ENCODE measurements at regions not wholly inside any gene's neighbourhood (a gene's known extent, or its start where the extent isn't known, plus 50 kb on each side); places are given as distances from the start of the nearest gene placed in this dataset.

- no peaks in the 10 kb centered on the region for H3K79me2 ChIP-seq (ENCODE audit: insufficient read depth, low read length)
- no peaks in the 10 kb centered on the region for H3K27me3 ChIP-seq (ENCODE audit: control insufficient read depth in 1 of 2, insufficient read depth in 2 of 2, low read length in 2 of 2)
- H3K4me3 ChIP-seq (replicated peaks in 1 of 3; ENCODE audit: insufficient read depth in 1 of 3, low read depth in 2 of 3, low read length in 3 of 3) = no peak overlapping the region
- no peaks in the 10 kb centered on the region for H3K4me1 ChIP-seq (ENCODE audit: insufficient read depth, low read length)
- no peak overlapping the region for H3K27ac ChIP-seq (ENCODE audit: extremely low read length, insufficient read depth, low read length)
- H2AFZ ChIP-seq (ENCODE audit: low read length) = no peak overlapping the region
- BruUV-seq (replicated peaks) = no TSS peak
- in situ Hi-C loops (cut with HindIII; ENCODE audit: extremely low pct_ligation_motif_present, low pct_unique_long_range_greater_than_20kb) = no loop called here
- 39% methylated on average over 4 of the region's 4 CpGs for WGBS (ENCODE audit: low lambda C conversion rate)
- POLR2A ChIA-PET = no interaction called here
- no peaks in the 10 kb centered on the region for H4K20me1 ChIP-seq (ENCODE audit: insufficient read depth, low read length)
- no peak overlapping the region for H3K4me2 ChIP-seq (ENCODE audit: low read depth, low read length)
- CTCF ChIA-PET (ENCODE audit: low intra/inter-chr PET ratio, low total read pairs) = no interaction called here
- H3K36me3 ChIP-seq (replicated peaks in 1 of 2; ENCODE audit: control insufficient read depth in 1 of 2, insufficient read depth in 2 of 2, low read length in 2 of 2) = no peaks in the 10 kb centered on the region
- DNase-seq (ENCODE audit: low spot score) = no peak
- FAIRE-seq = no peak
- no peak for ATAC-seq
- H3K9ac ChIP-seq (ENCODE audit: insufficient read depth, low read depth, low read length) = no peak overlapping the region
- intact Hi-C loops (cut with micrococcal nuclease; ENCODE audit: unreplicated experiment) = no loop called here
- no peaks in the 10 kb centered on the region for H3K9me3 ChIP-seq (ENCODE audit: low read length)
- TF ChIP-seq CSRNP1 (CRISPR knock-in tag; IDR thresholded peaks at IDR 0.05) = no peak
- TF ChIP-seq ZKSCAN5 (CRISPR knock-in tag; IDR thresholded peaks at IDR 0.05) = no peak
- TF ChIP-seq HNRNPK (IDR thresholded peaks at IDR 0.05; ENCODE audit: low read depth, low read length, poor library complexity, severe bottlenecking) = no peak
- TF ChIP-seq ZNF318 (CRISPR knock-in tag; IDR thresholded peaks at IDR 0.05) = no peak
- no peak for TF ChIP-seq ZNF556 (CRISPR knock-in tag; IDR thresholded peaks at IDR 0.05; ENCODE audit: borderline replicate concordance)
- TF ChIP-seq CEBPG (CRISPR knock-in tag; IDR thresholded peaks at IDR 0.05) = no peak
- TF ChIP-seq ATM (IDR thresholded peaks at IDR 0.05; ENCODE audit: borderline replicate concordance) = no peak
- TF ChIP-seq PHF20 (CRISPR knock-in tag; IDR thresholded peaks at IDR 0.05) = no peak
- no peak for TF ChIP-seq POLR2A (IDR thresholded peaks at IDR 0.05; ENCODE audit: insufficient read depth in 1 of 2, low read depth in 2 of 2, low read length in 2 of 2)
- no peak for TF ChIP-seq ELK4 (CRISPR knock-in tag; IDR thresholded peaks at IDR 0.05; ENCODE audit: borderline replicate concordance)
- TF ChIP-seq ZNF17 (CRISPR knock-in tag; IDR thresholded peaks at IDR 0.05) = no peak
- no peak for TF ChIP-seq ZNF10 (CRISPR knock-in tag; IDR thresholded peaks at IDR 0.05; ENCODE audit: borderline replicate concordance, low read depth)
- no peak for TF ChIP-seq ZFP1 (CRISPR knock-in tag; IDR thresholded peaks at IDR 0.05)
- no peak for TF ChIP-seq TBX3 (IDR thresholded peaks at IDR 0.05; ENCODE audit: borderline replicate concordance)
- no peak for TF ChIP-seq U2AF1 (optimal IDR thresholded peaks at IDR 0.05; ENCODE audit: low read depth, low read length)
These were observed 273.1 kb downstream of the HAO1 start for GRCh38 chr20:7667194-7667593.
